Parathyroid adenoma (tissue), 2 donors: ENCODE measurements at regions not wholly inside any gene's neighbourhood (a gene's known extent, or its start where the extent isn't known, plus 50 kb on each side); places are given as distances from the start of the nearest gene placed in this dataset.
A peak's percentile ranks its signal among the peaks of the same experiment; 100 is the strongest.

Experiments used
- H2AFZ ChIP-seq: fragments of 300-600 bp; sonication (generic); one replicate; pipeline ENCODE4 v1.7.0; 2017; ENCODE audit warnings: antibody characterized with exemption, mild to moderate bottlenecking
- H3K27ac ChIP-seq: fragments of 300-600 bp; sonication (generic); one replicate; pipeline ENCODE4 v1.7.0; 2017
- H3K27me3 ChIP-seq: fragments of 300-600 bp; sonication (generic); one replicate; pipeline ENCODE4 v1.7.0; 2017; ENCODE audit warnings: low read length; ENCODE audit not compliant: control insufficient read depth, insufficient read depth
- H3K36me3 ChIP-seq: fragments of 300-600 bp; sonication (generic); one replicate; pipeline ENCODE4 v1.7.0; 2017; ENCODE audit warnings: low read length; ENCODE audit not compliant: control insufficient read depth, insufficient read depth
- H3K4me1 ChIP-seq: fragments of 300-600 bp; sonication (generic); one replicate; pipeline ENCODE4 v1.7.0; 2017; ENCODE audit warnings: control low read depth
- H3K4me2 ChIP-seq: fragments of 300-600 bp; sonication (generic); one replicate; pipeline ENCODE4 v1.7.0; 2017; ENCODE audit warnings: low read length
- H3K4me3 ChIP-seq: fragments of 300-600 bp; sonication (generic); one replicate; pipeline ENCODE4 v1.7.0; 2017; ENCODE audit warnings: low read depth, low read length
- H3K79me2 ChIP-seq: fragments of 300-600 bp; sonication (generic); one replicate; pipeline ENCODE4 v1.7.0; 2017; ENCODE audit warnings: control low read depth
- H3K9ac ChIP-seq: fragments of 300-600 bp; sonication (generic); one replicate; pipeline ENCODE4 v1.7.0; 2017; ENCODE audit warnings: mild to moderate bottlenecking
- H3K9me3 ChIP-seq: fragments of 300-600 bp; sonication (generic); one replicate; pipeline ENCODE4 v1.7.0; 2017; ENCODE audit warnings: low read length; ENCODE audit not compliant: control insufficient read depth
- TF ChIP-seq, protein P1 (sequence below): fragments of 300-600 bp; sonication (generic); IDR thresholded peaks from one replicate; pipeline ENCODE4 v1.7.0; 2017; ENCODE audit warnings: antibody characterized with exemption, mild to moderate bottlenecking
- donor health status: primary hyperparathyroidism.

DNA sequence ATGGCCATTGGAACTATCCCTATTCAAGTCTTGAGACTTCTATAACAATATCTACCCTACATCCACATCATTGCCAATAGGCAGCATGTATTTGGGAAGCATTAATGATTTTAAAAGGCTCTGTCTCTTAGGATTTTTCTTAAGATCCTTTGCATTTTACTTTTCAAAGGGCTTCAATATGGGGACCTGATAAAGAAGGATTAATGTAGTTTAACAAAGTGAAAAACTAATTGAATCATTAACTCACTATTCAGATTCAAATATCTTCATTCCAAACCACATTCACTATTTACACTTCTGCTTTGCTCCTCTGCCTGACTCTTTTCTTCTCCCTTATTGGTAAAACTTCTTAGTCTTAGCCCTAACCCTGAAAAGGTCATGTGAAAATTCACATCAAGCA is 333.0 kb downstream of the EPHA7 start:
- Histone ChIP-seq H3K9ac (no peak overlapping the region), H3K27me3 (no peaks in the 10 kb centered on the region), H3K27ac (peak overlapping the region; percentile 93), H2AFZ (peak overlapping the region; percentile 60), H3K4me2 (no peak overlapping the region), H3K36me3 (no peaks in the 10 kb centered on the region), H3K4me3 (no peak overlapping the region), H3K79me2 (no peaks in the 10 kb centered on the region), H3K9me3 (no peaks in the 10 kb centered on the region), H3K4me1 (peaks cover 42% of the 10 kb centered on the region)
- TF ChIP-seq, protein P1, sequence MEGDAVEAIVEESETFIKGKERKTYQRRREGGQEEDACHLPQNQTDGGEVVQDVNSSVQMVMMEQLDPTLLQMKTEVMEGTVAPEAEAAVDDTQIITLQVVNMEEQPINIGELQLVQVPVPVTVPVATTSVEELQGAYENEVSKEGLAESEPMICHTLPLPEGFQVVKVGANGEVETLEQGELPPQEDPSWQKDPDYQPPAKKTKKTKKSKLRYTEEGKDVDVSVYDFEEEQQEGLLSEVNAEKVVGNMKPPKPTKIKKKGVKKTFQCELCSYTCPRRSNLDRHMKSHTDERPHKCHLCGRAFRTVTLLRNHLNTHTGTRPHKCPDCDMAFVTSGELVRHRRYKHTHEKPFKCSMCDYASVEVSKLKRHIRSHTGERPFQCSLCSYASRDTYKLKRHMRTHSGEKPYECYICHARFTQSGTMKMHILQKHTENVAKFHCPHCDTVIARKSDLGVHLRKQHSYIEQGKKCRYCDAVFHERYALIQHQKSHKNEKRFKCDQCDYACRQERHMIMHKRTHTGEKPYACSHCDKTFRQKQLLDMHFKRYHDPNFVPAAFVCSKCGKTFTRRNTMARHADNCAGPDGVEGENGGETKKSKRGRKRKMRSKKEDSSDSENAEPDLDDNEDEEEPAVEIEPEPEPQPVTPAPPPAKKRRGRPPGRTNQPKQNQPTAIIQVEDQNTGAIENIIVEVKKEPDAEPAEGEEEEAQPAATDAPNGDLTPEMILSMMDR, result no peak

GRCh38 chr6:93083337-93084230 is 335.8 kb downstream of the EPHA7 start:
- no peaks in the 10 kb centered on the region for H3K79me2 ChIP-seq
- no peaks in the 10 kb centered on the region for H3K36me3 ChIP-seq
- peaks cover 31% of the 10 kb centered on the region for H3K4me1 ChIP-seq
- no peaks in the 10 kb centered on the region for H3K9me3 ChIP-seq
- peak overlapping the region; percentile 42 for H3K4me2 ChIP-seq
- H3K27me3 ChIP-seq, result no peaks in the 10 kb centered on the region
- H2AFZ ChIP-seq, result peak overlapping the region; percentile 50
- H3K27ac ChIP-seq, result peak overlapping the region; percentile 82
- H3K4me3 ChIP-seq, result no peak overlapping the region
- TF ChIP-seq, protein P1, result no peak
- no peak overlapping the region for H3K9ac ChIP-seq

GRCh38 chr6:93081901-93082300 is 337.5 kb downstream of the EPHA7 start:
- Histone ChIP-seq H3K9ac (no peak overlapping the region), H3K36me3 (no peaks in the 10 kb centered on the region), H3K9me3 (no peaks in the 10 kb centered on the region), H3K27ac (peak overlapping the region; percentile 82), H3K4me2 (no peak overlapping the region), H3K27me3 (no peaks in the 10 kb centered on the region), H2AFZ (peak overlapping the region; percentile 8), H3K79me2 (no peaks in the 10 kb centered on the region), H3K4me1 (peaks cover 26% of the 10 kb centered on the region), H3K4me3 (no peak overlapping the region)
- TF ChIP-seq, protein P1, result no peak

DNA sequence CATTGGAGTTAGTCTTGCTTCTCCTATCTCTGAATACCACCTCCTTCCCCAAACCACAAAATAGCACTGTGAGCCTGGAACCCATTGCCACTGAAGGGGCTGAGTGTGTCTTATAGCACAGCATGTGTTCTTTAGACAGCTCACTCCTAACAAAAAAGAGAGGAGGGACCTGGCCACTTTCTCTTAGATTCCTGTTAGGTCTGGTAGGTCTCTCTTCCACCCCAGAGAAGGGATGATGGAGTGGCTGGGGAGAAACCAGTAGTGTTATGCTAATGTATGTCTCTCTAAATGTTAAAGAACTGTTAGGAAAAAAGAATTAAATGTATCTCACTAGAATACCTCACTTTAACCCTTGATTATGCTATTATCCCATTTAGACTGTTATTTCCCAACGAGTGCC is 340.3 kb downstream of the EPHA7 start:
- H2AFZ ChIP-seq, result peak overlapping the region; percentile 33
- no peak overlapping the region for H3K9ac ChIP-seq
- peaks cover 16% of the 10 kb centered on the region for H3K4me1 ChIP-seq
- H3K4me3 ChIP-seq, result no peak overlapping the region
- no peaks in the 10 kb centered on the region for H3K27me3 ChIP-seq
- H3K79me2 ChIP-seq, result no peaks in the 10 kb centered on the region
- TF ChIP-seq, protein P1, result no peak
- H3K36me3 ChIP-seq, result no peaks in the 10 kb centered on the region
- no peaks in the 10 kb centered on the region for H3K9me3 ChIP-seq
- no peak overlapping the region for H3K4me2 ChIP-seq
- H3K27ac ChIP-seq, result no peak overlapping the region

- TF ChIP-seq, protein P1, result no peak
- no peak overlapping the region for H3K9ac ChIP-seq
These were observed 345.5 kb downstream of the EPHA7 start for GRCh38 chr6:93073811-93074210.

More at GRCh38 chr6:93073811-93074210, 345.5 kb downstream of the EPHA7 start:
- no peaks in the 10 kb centered on the region for H3K36me3 ChIP-seq
- H3K4me2 ChIP-seq, result no peak overlapping the region
- H2AFZ ChIP-seq, result no peak overlapping the region
- no peaks in the 10 kb centered on the region for H3K27me3 ChIP-seq
- H3K9me3 ChIP-seq, result no peaks in the 10 kb centered on the region
- no peaks in the 10 kb centered on the region for H3K79me2 ChIP-seq
- no peak overlapping the region for H3K4me3 ChIP-seq
- peaks cover 5% of the 10 kb centered on the region for H3K4me1 ChIP-seq
- H3K27ac ChIP-seq, result no peak overlapping the region
